HFF-Myc (cell line): ENCODE measurements at regions not wholly inside any gene's neighbourhood (a gene's known extent, or its start where the extent isn't known, plus 50 kb on each side); places are given as distances from the start of the nearest gene placed in this dataset.

Experiments
- DNase-seq: peaks from one replicate; pipeline ENCODE4 v3.0.0-alpha.2; 2011; ENCODE audit warnings: low read depth; ENCODE audit errors: extremely low read depth
- H3K4me3 ChIP-seq: replicated peaks from 2 replicates; pipeline ENCODE4 v1.5.1; 2011; ENCODE audit warnings: low read depth, mild to moderate bottlenecking, control low read depth, low read length
- TF ChIP-seq, protein P1 (sequence below): IDR thresholded peaks from 2 replicates; pipeline ENCODE4 v1.5.1; 2012; ENCODE audit warnings: mild to moderate bottlenecking, low read depth, low read length, control low read depth; ENCODE audit errors: missing control alignments

DNA sequence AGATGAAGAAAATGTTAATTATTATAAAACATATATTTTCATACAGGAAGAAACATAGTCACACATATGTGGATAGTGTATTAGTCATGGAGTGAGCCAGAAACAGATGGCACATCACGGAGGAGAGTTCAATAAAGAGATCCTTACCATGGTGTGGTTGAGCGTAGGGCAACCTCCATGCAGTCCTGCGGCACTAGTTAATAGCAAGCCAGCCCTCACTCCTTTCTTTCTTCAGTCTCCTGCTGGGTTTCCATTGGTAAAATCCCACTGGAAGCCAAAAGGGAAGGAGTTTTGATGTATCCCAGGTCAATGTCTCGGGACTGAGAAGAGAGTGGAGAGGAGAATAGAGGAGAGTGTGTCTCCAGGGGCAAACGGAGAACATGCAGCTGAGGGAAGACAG lies 328.1 kb downstream of the NR4A2 start:
- TF ChIP-seq, protein P1, sequence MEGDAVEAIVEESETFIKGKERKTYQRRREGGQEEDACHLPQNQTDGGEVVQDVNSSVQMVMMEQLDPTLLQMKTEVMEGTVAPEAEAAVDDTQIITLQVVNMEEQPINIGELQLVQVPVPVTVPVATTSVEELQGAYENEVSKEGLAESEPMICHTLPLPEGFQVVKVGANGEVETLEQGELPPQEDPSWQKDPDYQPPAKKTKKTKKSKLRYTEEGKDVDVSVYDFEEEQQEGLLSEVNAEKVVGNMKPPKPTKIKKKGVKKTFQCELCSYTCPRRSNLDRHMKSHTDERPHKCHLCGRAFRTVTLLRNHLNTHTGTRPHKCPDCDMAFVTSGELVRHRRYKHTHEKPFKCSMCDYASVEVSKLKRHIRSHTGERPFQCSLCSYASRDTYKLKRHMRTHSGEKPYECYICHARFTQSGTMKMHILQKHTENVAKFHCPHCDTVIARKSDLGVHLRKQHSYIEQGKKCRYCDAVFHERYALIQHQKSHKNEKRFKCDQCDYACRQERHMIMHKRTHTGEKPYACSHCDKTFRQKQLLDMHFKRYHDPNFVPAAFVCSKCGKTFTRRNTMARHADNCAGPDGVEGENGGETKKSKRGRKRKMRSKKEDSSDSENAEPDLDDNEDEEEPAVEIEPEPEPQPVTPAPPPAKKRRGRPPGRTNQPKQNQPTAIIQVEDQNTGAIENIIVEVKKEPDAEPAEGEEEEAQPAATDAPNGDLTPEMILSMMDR, result no peak
- H3K4me3 ChIP-seq, result no peak overlapping the region
- DNase-seq, result no peak

DNA sequence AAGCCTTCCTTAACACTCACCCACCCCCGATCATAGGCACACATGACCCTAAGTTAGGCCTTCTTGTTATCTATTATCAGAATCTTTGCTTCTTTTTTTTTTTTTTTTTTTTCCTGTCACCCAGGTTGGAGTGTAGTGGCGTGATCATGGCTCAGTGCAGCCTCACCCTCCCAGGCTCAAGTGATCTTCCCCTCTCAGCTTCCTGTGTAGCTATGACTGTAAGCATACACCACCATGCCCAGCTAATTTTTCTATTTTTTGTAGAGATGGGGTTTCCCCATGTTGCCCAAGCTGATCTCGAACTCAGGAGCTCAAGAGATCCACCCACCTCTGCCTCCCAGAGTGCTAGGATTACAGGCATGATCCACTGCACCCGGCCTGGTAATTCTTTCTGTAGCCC lies 328.7 kb downstream of the NR4A2 start:
- TF ChIP-seq, protein P1, result no peak
- no peak for DNase-seq
- no peak overlapping the region for H3K4me3 ChIP-seq

DNA sequence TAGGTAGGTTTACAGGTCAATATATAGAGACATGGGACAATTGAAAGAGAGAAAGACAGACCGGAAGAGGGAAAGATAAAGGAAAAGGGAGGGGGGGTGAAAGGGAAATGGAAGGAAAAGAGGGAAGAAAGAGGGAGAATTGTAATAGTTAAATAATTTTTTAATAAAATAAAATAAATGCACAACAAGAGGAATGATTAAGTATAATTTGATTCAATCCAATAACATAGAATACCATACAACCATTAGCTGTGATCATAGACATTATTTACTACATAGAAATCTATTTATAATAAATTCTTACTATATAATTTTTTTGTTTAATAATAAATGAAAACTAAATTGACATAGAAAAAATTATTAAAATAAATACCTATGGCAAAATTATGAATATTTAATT lies 330.7 kb downstream of the NR4A2 start:
- TF ChIP-seq, protein P1, result no peak
- no peak overlapping the region for H3K4me3 ChIP-seq
- DNase-seq, result no peak

DNA sequence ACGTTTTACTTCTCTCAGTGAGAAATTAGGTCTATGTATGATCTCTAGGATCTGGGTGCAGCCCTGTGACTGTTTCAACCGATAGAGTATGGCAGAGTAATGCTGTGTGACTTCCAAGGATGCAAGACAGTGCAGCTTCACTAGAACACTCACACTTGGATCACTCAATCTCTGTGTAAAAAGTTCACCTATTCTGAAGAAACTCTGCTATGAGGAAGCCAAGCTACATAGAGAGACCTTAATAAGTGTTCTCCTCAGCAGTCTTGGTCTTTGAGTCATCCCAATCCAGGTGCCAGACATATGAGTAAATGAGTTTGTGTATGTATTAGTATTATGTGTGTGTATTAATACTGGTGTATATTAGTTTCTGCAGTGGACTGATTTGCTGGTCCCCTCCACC lies 335.0 kb downstream of the NR4A2 start:
- no peak overlapping the region for H3K4me3 ChIP-seq
- DNase-seq, result no peak
- TF ChIP-seq, protein P1, result no peak

DNA sequence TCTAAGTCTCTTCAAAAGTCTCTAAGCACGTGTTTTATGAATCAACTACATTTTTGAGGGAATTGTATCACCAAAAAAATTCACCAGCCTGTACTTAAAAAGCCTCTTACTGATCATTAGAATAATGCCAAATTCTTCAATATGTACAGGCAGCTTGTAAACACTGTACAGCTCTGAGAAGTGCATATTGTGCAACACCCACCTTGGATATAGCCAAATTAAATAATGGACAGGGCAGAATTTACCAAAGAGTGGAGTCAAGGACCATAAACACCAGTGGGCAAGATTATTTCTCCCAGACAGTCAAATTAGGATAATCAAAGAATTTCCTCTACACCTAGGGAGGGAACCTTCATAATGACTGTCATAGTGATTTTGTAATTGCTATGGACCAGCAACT lies 338.2 kb downstream of the NR4A2 start:
- no peak overlapping the region for H3K4me3 ChIP-seq
- no peak for DNase-seq
- TF ChIP-seq, protein P1, result no peak

DNA sequence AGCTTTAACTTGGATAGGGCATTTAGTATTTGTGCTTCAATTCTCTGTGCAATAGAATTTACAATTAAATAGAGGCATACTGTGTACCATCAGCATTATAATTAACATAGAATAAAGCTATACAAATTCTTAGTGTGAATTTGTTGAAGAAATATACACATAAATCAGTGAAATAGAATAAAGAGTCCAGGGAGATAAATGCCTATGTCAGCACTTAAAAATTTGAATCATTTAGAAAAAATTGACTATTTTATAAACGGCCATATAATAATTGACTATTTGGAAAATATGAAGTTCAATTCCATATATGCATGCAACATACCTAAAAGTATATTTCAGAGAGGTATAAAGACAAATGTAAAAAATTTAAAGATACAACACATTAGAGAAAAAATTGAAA lies 348.7 kb downstream of the NR4A2 start:
- TF ChIP-seq, protein P1, result no peak
- DNase-seq, result no peak
- H3K4me3 ChIP-seq, result no peak overlapping the region

DNA sequence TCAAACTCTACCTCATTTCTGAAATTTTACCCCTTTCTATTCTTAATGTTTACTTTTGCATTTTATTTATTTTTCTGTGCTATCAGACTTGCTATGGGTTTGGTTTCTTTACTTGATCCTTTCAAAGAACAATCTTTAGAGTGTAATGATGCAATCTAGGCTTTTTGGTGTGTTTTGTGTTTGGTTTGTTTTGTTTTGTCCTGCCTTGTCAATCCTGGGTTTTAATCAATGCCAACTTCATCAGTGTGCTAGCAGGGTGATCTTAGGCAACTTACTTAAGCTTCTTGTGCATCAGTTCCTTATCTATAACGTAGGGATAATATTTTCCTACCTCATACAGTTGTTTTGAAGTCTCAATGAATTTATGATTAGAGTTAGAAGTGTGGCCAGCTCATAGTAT lies 350.4 kb downstream of the NR4A2 start:
- DNase-seq, result no peak
- TF ChIP-seq, protein P1, result no peak
- no peak overlapping the region for H3K4me3 ChIP-seq
